ENCODE measurements at regions not wholly inside any gene's neighbourhood (a gene's known extent, or its start where the extent isn't known, plus 50 kb on each side); places are given as distances from the start of the nearest gene placed in this dataset.

GRCh38 chr3:178367817-178368617, 168.2 kb upstream of the KCNMB2 start:
- TF ChIP-seq CTCF (IDR thresholded peaks at IDR 0.05) (no peak), POLR2A (IDR thresholded peaks at IDR 0.05) (no peak)

Measured in heart left ventricle (tissue), 13 donors.